ENCODE measurements at regions not wholly inside any gene's neighbourhood (a gene's known extent, or its start where the extent isn't known, plus 50 kb on each side); places are given as distances from the start of the nearest gene placed in this dataset.

- TF ChIP-seq, protein P1, sequence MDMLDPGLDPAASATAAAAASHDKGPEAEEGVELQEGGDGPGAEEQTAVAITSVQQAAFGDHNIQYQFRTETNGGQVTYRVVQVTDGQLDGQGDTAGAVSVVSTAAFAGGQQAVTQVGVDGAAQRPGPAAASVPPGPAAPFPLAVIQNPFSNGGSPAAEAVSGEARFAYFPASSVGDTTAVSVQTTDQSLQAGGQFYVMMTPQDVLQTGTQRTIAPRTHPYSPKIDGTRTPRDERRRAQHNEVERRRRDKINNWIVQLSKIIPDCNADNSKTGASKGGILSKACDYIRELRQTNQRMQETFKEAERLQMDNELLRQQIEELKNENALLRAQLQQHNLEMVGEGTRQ (CRISPR knock-in tag; IDR thresholded peaks at IDR 0.05), result no peak
- TF ChIP-seq, protein P2, sequence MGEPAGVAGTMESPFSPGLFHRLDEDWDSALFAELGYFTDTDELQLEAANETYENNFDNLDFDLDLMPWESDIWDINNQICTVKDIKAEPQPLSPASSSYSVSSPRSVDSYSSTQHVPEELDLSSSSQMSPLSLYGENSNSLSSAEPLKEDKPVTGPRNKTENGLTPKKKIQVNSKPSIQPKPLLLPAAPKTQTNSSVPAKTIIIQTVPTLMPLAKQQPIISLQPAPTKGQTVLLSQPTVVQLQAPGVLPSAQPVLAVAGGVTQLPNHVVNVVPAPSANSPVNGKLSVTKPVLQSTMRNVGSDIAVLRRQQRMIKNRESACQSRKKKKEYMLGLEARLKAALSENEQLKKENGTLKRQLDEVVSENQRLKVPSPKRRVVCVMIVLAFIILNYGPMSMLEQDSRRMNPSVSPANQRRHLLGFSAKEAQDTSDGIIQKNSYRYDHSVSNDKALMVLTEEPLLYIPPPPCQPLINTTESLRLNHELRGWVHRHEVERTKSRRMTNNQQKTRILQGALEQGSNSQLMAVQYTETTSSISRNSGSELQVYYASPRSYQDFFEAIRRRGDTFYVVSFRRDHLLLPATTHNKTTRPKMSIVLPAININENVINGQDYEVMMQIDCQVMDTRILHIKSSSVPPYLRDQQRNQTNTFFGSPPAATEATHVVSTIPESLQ (CRISPR knock-in tag; IDR thresholded peaks at IDR 0.05), result no peak
- no peak for TF ChIP-seq AFF4 (CRISPR knock-in tag; IDR thresholded peaks at IDR 0.05; ENCODE audit: borderline replicate concordance)
- no peak for TF ChIP-seq SP1 (CRISPR knock-in tag; conservative IDR thresholded peaks at IDR 0.05)
Observed at GRCh38 chr16:26598998-26599784, 467.5 kb upstream of the C16orf82 start.
